Mucosa of rectum (tissue), 2 donors: ENCODE measurements at regions not wholly inside any gene's neighbourhood (a gene's known extent, or its start where the extent isn't known, plus 50 kb on each side); places are given as distances from the start of the nearest gene placed in this dataset.

Source experiments
- H3K27ac ChIP-seq, 2 donors: one replicate each; pipeline ENCODE4 v1.7.0; 2013; ENCODE audit warnings: inconsistent platforms in 2 of 2, low read depth in 2 of 2, low read length in 2 of 2
- H3K27me3 ChIP-seq, 2 donors: one replicate each; pipeline ENCODE4 v1.7.0; 2013; ENCODE audit warnings: low read length in 2 of 2; ENCODE audit not compliant: control insufficient read depth in 2 of 2, insufficient read depth in 2 of 2
- H3K36me3 ChIP-seq, 2 donors: one replicate each; pipeline ENCODE4 v1.7.0; 2013; ENCODE audit warnings: low read length in 2 of 2; ENCODE audit not compliant: control insufficient read depth in 2 of 2, insufficient read depth in 2 of 2
- H3K4me1 ChIP-seq, 2 donors: one replicate each; pipeline ENCODE4 v1.7.0; 2013; ENCODE audit warnings: low read length in 2 of 2, mild to moderate bottlenecking in 1 of 2; ENCODE audit not compliant: control insufficient read depth in 2 of 2, insufficient read depth in 2 of 2
- H3K4me3 ChIP-seq, 2 donors: one replicate each; pipeline ENCODE4 v1.7.0; 2013; ENCODE audit warnings: low read length in 2 of 2
- H3K9ac ChIP-seq, 2 donors: one replicate each; pipeline ENCODE4 v1.7.0; 2013; ENCODE audit warnings: low read length in 2 of 2, low read depth in 1 of 2, mild to moderate bottlenecking in 1 of 2
- H3K9me3 ChIP-seq, 2 donors: one replicate each; pipeline ENCODE4 v1.7.0; 2013; ENCODE audit warnings: low read length in 2 of 2; ENCODE audit not compliant: control insufficient read depth in 2 of 2
- donor health status: healthy.
- donor health status: Normal muscosa, but diverticular disease.

DNA sequence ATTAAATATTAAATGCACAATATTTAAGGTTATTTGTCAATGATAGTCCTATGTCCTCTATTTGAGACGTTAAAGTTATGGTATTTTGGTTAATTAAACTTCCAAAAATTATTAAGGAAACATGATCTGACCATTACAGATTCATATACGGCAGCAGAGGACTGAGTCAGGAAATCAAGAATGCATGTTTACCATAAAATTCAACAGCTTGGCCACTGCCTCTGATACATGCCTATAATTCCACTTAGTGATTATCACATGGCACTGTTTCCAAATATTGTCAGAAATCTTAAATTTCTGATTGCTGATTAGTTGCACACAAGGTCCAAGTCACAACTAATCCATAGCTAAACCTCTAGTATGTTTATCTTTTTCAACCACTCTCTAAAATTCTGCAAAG lies 232.2 kb upstream of the UGT8 start:
- no peaks in the 10 kb centered on the region for H3K36me3 ChIP-seq
- no peaks in the 10 kb centered on the region for H3K27me3 ChIP-seq
- H3K27ac ChIP-seq: no peak overlapping the region
- no peaks in the 10 kb centered on the region for H3K4me1 ChIP-seq
- no peak overlapping the region for H3K4me3 ChIP-seq
- H3K9me3 ChIP-seq: no peaks in the 10 kb centered on the region
- H3K9ac ChIP-seq: no peak overlapping the region

DNA sequence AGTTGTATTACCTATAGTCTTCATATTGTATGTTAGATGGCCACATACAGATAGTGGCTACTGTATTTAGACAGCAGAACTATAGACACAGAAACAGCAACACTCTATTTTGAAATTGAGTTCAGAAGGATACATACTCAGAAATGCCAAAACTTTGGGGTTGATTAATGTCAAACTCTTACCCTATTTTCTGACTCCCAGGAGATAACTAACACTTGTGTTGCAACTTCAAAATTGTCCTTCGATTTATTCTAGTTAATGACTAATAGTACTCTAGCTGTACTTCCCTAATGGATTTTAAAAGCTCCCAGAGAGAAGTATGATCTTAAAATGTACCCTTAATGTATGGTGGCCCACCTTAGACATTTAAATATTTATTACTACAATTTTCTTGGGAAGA lies 229.9 kb upstream of the UGT8 start:
- no peaks in the 10 kb centered on the region for H3K27me3 ChIP-seq
- no peaks in the 10 kb centered on the region for H3K9me3 ChIP-seq
- H3K4me3 ChIP-seq: no peak overlapping the region
- H3K36me3 ChIP-seq: no peaks in the 10 kb centered on the region
- H3K27ac ChIP-seq: no peak overlapping the region
- no peak overlapping the region for H3K9ac ChIP-seq
- H3K4me1 ChIP-seq: no peaks in the 10 kb centered on the region

DNA sequence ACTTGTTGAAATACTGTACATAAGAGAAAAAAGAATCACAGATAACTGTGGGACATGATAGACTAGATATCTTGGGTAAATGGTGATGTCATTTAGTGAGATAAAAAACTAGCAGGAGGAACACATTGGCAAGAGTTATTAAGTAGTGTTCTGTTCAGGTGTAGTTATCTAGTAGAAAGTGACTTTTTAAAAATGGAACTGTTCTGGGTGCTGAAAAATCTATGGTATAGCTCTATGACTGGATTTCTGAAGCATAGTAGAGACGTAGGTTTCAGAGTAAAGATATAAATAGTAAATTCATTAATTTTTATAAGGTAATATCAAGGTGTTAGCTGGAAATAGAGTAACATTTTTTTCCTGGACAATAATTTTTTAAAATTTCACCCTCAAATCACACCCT lies 225.1 kb upstream of the UGT8 start:
- Histone ChIP-seq H3K9ac (no peak overlapping the region), H3K27ac (no peak overlapping the region), H3K27me3 (no peaks in the 10 kb centered on the region), H3K36me3 (no peaks in the 10 kb centered on the region), H3K4me3 (no peak overlapping the region), H3K9me3 (no peaks in the 10 kb centered on the region), H3K4me1 (no peaks in the 10 kb centered on the region)

DNA sequence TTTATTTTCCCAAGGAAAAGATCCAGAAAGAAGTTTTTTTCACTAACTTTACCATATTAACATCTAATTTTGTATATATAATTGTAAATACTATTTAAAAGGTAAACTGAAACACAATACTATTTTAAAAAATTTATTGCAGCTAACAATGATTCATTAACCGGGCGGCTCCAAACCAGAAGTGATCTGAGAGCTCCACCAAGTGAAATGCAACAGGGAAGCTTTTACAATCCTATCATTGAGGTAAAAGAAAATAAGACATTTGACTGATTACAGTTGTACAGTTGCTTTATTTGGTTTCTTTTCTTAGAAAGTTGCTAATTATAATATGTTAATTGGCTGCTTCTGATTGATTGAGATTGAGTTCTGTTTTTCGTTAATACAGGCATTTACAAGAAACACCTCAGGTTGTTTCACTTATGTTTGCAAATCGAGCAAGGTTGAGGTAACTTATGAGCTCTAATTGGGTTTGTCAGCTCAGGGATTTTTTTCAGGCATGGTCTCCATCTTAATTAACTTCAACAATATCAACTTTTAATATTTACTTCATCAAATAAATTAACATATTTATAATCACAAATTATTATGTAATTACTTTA lies 220.2 kb upstream of the UGT8 start:
- Histone ChIP-seq H3K4me1 (no peaks in the 10 kb centered on the region), H3K27me3 (no peaks in the 10 kb centered on the region), H3K9ac (no peak overlapping the region), H3K27ac (no peak overlapping the region), H3K9me3 (no peaks in the 10 kb centered on the region), H3K4me3 (no peak overlapping the region), H3K36me3 (no peaks in the 10 kb centered on the region)

DNA sequence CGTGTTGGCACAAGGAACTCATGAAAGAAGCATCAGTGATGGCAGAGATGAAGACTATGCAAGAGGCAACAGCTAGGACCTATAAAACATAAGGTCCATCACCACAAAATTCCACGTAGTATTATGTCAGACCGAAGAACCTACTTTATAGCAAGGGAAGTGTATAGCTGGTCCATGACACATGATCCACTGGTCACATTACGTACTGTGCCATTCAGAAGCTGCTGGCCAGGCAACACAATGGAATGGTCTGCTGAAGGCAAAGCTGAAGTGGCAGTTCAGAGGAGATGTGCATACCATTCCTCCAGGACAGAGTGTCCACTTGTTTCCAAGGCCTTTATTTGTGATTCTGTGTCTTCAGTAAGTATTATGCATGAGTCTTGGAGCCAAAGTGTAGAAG lies 215.5 kb upstream of the UGT8 start:
- Histone ChIP-seq H3K27ac (no peak overlapping the region), H3K9ac (no peak overlapping the region), H3K27me3 (no peaks in the 10 kb centered on the region), H3K4me1 (no peaks in the 10 kb centered on the region), H3K4me3 (no peak overlapping the region), H3K36me3 (no peaks in the 10 kb centered on the region), H3K9me3 (no peaks in the 10 kb centered on the region)

DNA sequence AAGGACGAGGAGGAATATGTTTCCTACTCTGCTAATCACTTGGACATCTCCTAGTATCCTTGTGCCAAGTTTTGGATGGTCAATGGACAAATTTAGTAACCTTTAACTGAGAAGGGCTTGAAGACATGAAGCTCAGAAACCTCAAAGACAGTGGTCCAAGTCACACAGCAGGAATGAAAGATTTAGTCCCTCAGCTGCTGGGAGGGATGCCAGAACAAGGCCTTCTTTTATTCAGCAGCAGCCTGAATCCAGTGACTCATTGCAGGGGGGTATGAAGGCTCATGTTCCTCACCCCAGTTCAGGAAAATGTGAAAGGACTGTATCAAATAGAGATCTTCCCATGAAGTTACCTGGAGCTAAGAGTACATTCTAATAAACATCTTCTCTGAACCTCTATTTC lies 214.9 kb upstream of the UGT8 start:
- Histone ChIP-seq H3K9me3 (no peaks in the 10 kb centered on the region), H3K4me3 (no peak overlapping the region), H3K9ac (no peak overlapping the region), H3K36me3 (no peaks in the 10 kb centered on the region), H3K27me3 (no peaks in the 10 kb centered on the region), H3K27ac (no peak overlapping the region), H3K4me1 (no peaks in the 10 kb centered on the region)

DNA sequence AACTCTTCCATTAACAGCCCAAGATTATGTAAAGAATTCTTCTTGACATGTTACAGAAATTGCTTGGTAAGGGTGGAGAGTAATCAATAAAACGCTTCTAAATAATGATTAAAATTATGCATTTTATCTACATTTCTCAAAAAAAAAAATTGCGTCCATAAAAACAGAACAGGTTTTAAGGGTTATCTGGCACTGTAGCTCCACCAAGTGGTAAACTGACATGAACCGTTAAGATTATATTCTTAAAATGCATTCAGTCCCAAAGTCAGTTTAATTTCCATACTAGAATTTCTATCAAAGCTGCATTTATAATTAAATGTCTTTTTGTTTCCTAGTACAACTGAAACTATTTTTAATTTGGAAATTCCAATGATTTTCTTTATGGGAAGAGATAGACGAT lies 214.0 kb upstream of the UGT8 start:
- Histone ChIP-seq H3K4me3 (no peak overlapping the region), H3K27ac (no peak overlapping the region), H3K36me3 (no peaks in the 10 kb centered on the region), H3K9ac (no peak overlapping the region), H3K27me3 (no peaks in the 10 kb centered on the region), H3K4me1 (no peaks in the 10 kb centered on the region), H3K9me3 (no peaks in the 10 kb centered on the region)

DNA sequence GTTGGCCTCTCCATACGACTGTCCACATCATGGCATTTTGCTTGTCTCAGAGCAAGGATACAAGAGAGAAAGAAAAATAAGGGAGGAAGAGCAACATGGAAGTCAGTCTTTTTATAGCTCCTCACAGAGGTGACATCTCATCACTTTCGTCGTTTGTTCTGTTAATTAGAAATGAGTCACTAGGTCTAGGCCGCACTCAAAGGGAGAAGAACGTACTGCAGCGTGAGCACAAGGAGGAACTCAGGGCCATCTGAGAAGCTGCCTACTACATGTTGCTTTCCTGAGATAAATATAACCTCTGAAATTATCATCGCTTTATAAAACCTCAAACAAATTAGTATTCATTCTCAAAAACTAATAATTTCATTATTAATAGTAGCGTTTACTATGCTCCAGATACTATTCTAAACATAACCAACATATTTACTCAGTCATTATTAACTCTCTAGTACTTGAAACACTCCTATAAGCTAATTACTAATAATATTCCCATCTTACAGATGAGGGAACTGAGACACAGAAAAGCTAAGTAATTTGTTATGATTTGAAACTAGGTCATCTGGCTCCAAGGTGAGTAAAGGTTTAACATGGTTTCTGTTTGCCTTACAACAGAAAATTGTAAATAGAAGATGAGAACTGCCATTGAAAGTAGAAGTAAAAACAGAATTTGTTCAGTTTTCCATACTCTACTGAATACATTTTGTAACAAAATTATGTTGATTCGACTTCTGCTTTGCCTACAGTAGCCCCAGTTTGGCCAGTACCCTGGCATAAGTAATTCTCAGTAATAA lies 213.2 kb upstream of the UGT8 start:
- no peak overlapping the region for H3K27ac ChIP-seq
- no peak overlapping the region for H3K9ac ChIP-seq
- H3K27me3 ChIP-seq: no peaks in the 10 kb centered on the region
- no peaks in the 10 kb centered on the region for H3K4me1 ChIP-seq
- H3K4me3 ChIP-seq: no peak overlapping the region
- H3K36me3 ChIP-seq: no peaks in the 10 kb centered on the region
- H3K9me3 ChIP-seq: no peaks in the 10 kb centered on the region

DNA sequence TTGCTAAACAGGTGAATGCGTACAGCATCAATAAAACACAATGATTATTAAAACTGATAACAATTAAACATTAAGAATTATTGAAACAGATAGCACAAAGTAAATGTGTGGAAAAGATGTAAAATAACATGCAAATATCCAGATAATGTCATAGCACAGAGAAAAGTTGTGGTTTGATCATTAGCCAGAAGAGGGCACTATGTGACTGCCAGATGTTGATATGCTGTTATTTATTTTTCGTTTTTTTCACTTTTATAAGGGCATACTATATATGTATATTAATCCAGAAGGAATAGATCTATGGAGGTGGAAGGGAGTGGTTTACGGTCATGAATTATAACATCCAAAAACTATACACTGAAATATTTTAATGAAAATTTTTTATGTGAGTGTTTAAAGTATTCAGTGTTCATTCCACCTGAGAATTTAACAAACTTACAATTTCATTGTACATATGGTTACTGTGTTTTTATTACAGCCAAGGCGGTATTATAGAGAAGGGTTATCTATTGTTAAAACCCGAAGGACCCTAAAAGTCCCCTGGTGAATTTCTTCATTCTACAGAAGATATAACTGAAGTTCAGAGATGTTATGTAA lies 211.9 kb upstream of the UGT8 start:
- Histone ChIP-seq H3K9me3 (no peaks in the 10 kb centered on the region), H3K4me3 (no peak overlapping the region), H3K4me1 (no peaks in the 10 kb centered on the region), H3K27ac (no peak overlapping the region), H3K27me3 (no peaks in the 10 kb centered on the region), H3K36me3 (no peaks in the 10 kb centered on the region), H3K9ac (no peak overlapping the region)

DNA sequence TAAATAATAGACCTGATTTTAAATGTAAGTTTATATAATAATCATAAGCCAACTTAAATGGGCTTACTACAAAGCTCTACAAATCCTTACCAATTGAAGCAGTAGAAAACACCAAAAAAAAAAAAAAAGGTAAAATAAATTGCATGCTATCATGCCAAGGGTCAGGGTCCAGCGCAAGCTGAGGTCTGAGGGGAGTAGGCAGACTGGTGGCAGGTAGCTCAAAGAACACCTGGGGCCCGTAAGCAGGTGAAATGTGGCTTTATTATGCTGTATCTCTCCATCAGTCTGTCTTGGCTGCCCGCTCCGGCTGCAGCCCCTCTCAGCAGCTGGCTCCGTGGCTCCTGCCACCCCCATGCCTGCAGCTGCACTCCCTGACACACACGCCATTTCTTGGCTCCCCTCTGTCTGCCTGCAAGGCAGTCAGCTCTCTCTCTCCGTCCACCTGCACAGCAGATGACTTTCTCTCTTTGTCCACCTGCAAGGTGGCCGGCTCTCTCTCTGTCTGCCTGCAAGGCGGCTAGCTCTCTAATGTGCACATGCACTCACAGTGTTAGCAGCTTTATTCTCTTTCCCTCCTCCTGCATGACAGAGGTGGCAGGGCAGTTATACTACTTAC lies 209.4 kb upstream of the UGT8 start:
- Histone ChIP-seq H3K36me3 (no peaks in the 10 kb centered on the region), H3K4me3 (no peak overlapping the region), H3K9ac (no peak overlapping the region), H3K27ac (no peak overlapping the region), H3K9me3 (no peaks in the 10 kb centered on the region), H3K27me3 (no peaks in the 10 kb centered on the region), H3K4me1 (no peaks in the 10 kb centered on the region)
